GM18907 (cell line): ENCODE measurements at regions not wholly inside any gene's neighbourhood (a gene's known extent, or its start where the extent isn't known, plus 50 kb on each side); places are given as distances from the start of the nearest gene placed in this dataset.

Source experiments
- ATAC-seq: cut with Tn5 transposase; IDR thresholded peaks from one replicate; pipeline ENCODE4 v1.9.1; 2021; ENCODE audit warnings: mild to moderate bottlenecking, moderate library complexity; ENCODE audit not compliant: unreplicated experiment

- no peak for ATAC-seq
Measured at GRCh38 chr16:66152823-66153393, 213.6 kb upstream of the CDH5 start.

DNA sequence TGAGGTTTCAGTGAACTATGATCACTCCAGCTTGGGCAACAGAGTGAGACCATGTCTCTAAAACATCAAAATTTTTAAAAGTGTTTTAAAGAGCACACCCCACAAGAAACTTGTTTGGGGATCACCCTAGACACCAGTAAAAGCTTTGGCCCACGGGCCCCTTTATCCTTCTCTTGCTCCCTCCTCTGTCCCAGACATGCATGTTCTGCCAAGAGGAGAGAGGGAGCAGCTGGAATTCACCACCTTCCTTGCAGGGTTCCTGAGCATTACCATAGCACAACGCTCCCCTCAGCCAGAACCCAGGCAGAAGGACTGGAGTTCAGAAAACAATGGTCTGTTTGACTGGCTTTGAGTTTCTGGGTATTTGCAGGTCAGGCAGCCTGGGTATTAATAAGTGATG, 214.3 kb upstream of the CDH5 start:
- no peak for ATAC-seq

DNA sequence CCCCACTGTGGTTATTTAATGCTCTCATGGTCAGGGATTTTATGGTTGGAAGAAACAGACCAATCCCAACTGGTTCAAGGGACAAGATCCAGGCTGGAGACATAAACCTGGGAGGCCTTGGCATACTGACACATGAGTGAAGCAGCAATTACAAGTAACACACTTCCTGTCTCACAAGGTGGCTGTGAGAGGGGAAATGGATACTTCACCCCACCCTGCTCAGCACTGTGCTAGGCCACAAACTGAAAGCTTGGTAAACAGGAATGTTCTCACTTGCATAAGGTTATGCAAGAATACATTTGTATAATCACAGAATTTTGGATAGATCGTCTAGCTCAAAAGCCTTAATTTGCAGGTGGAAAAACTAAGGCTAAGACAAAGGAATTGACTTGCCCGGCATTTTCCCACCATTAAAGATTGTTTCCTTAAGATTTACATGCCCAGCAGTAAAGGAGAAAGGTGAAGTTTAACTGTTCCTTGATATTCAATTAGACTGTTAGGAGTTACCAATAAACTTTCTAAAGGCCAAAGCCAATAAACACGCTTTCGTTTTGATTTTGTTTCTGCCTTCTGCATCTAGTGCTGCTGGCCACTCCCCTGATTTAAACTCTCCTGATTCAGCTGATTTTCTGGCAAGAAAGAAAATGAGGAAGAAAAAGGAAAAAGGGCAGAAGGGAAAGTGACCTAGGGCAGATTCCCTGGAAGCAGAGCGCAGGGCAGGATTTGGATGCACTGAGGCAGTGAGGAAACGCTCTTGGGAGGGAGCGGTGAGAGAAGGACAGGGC, 215.6 kb upstream of the CDH5 start:
- ATAC-seq, result no peak

GRCh38 chr16:66147291-66147690, 219.2 kb upstream of the CDH5 start:
- no peak for ATAC-seq

DNA sequence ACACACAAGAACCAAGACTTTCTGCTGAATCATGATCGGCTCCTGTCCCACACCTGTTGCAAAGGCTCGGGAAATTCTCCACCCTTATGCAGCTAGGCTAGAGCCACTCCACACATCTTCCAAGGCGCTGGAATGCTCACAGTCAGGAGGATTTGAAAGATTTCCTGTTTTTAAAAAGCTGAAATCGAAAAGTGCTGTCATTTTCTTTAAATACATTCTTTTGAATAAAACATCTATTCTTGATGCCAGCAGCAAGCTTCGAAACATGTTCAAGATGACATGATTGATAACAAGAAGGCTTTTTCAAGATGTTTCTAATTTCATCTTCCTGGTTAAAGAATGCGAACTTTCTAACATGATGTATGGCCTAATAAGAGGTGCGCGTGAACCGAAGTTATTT, 219.7 kb upstream of the CDH5 start:
- ATAC-seq, result no peak

- no peak for ATAC-seq
Measured at GRCh38 chr16:66144641-66145040, 221.8 kb upstream of the CDH5 start.

DNA sequence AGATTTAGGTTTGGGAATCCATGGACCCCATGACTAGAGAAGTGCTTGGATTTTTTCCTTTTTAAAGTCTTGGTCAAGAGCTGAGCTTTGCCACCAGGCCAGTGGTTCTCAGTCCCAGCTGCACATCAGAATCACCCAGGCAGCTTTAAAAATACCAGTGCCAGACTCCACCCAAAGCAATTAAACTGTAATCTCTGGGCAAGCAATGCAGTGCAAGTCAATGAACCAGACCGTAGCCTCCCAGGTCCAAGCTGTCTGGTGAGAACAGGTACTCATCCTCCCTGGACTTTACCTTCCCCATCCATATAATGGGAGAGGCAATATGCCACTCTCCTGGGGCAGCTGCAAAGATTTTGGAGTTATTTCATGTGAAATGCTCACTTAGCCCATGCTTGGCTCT, 223.1 kb upstream of the CDH5 start:
- no peak for ATAC-seq

- no peak for ATAC-seq
Measured at GRCh38 chr16:66141885-66142284, 224.6 kb upstream of the CDH5 start.

DNA sequence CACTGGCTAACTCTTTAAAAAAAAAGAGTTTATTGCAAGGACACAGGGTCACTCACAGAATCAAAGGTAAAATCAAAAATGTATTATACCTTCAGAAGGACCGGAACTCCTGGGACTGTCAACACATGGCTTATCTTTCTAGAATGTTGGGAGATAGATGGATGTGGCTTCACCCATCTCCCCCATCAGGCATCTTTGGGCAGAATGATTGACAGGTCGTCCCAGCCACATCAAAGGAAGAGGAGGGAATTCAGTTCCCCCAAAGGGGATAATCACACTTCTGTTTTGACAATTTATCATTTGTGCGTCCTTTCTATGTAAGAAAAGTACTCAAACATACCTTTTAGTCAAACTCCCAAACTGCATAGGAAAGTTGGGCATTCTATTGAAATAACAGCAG, 228.6 kb upstream of the CDH5 start:
- no peak for ATAC-seq

DNA sequence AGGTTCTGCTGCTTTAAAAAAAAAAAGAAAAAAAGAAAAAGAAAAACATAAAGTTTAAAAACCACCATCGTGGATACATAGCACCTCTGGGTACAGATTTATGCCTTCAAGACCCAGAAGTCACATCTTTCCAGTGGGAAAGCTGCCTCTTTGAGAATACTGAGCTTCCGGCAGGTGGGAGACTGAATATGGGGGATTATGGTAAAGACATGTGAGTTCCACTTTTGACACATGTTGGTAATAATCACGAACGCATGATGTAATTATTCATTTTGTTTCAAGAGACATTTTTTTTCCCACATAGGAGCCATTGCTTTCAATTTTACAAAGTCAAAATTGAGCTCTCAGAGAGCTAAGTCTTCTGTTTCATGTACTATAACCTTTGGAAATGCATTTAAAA, 229.7 kb upstream of the CDH5 start:
- no peak for ATAC-seq

GRCh38 chr16:66135838-66136237, 230.7 kb upstream of the CDH5 start:
- no peak for ATAC-seq

GRCh38 chr16:66135421-66135831, 231.1 kb upstream of the CDH5 start:
- ATAC-seq, result no peak

DNA sequence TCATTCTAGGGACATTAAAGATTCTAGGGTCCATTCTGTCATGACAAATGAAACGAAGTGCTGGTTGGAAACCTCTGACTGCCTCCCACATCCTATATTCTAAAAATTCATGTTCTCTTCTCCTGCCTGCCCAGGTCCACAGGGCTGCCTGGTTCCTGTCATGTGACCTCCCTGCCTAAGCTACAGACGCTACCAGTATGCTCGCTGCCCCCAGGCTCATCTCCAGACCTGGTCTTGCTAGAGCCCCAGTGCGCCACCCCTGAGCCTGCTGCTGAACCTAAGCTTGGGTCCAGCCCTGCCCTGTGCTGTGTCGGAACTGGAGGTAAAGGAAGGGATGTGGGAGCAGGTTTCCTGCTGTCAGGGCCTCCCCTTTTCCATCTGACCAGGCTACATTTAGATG, 231.6 kb upstream of the CDH5 start:
- no peak for ATAC-seq

- ATAC-seq, result no peak
Measured at GRCh38 chr16:66133643-66134338, 232.7 kb upstream of the CDH5 start.

- no peak for ATAC-seq
Measured at GRCh38 chr16:66131895-66132294, 234.6 kb upstream of the CDH5 start.

- ATAC-seq, result no peak
Measured at GRCh38 chr16:66131156-66131807, 235.2 kb upstream of the CDH5 start.

DNA sequence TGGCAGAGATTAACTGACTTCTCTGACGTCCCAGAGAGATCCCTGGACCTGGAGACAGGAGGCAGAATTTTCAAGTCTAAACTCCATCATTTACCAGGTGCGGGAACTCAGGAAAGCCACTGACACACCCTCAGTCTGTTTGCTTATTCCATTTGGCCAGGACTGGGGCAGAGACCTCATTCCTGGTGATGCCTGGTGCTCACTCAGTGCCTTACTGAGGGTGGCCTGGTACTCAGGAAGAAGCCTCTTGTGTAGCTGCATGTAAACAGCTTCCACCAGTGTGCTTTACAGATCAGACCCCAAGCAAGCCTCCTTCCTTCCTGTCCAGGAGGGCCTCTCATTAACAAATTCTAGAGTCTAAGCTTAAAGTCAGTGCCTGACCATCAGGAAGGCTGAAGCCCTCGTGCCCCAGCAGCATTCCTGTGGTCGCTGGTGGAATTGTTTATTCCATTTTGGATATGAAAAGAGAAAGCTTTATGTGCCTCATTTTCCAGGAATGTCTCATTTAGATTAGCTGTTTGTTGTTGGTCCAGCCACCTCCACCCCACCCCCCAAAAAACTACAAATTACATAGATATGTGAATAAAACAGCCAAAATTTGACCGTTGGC, 236.1 kb upstream of the CDH5 start:
- ATAC-seq, result no peak

DNA sequence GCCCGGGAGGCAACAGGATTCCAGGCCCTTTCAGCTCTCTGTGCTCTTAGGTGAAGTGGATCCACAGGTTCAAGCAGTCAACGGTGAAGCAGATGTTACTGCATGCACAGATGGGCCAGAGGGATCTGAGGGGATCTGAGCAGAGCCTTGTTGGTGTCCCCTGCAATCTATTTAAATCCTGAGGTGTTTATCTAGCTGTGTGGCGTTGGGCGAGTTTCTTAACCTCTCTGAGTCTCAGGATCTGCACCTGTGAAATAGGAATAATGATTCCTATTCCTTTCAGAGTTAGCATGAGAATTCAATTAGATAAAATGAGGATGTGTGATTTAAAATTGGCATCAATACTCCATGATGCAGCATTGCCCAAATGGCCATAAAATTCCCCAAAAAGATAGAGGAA, 237.3 kb upstream of the CDH5 start:
- ATAC-seq, result no peak

DNA sequence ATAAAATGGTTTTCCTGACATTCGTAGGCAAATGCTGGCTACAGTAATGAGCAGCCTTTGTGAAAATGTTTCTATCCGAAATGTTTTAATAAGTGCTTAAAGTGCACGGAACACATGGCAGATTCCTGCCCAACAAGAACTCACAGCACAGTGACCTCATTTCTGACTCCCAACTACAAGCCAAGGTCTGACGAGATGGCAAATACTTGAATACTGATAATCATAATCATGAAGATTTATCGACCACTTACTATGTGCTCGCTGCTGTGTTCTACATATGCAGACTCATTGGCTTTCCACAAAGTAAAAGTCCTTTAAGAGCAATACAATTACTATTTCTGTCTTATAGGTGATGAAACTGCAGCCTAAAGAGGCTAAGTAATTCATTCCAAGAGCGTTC, 238.1 kb upstream of the CDH5 start:
- no peak for ATAC-seq

DNA sequence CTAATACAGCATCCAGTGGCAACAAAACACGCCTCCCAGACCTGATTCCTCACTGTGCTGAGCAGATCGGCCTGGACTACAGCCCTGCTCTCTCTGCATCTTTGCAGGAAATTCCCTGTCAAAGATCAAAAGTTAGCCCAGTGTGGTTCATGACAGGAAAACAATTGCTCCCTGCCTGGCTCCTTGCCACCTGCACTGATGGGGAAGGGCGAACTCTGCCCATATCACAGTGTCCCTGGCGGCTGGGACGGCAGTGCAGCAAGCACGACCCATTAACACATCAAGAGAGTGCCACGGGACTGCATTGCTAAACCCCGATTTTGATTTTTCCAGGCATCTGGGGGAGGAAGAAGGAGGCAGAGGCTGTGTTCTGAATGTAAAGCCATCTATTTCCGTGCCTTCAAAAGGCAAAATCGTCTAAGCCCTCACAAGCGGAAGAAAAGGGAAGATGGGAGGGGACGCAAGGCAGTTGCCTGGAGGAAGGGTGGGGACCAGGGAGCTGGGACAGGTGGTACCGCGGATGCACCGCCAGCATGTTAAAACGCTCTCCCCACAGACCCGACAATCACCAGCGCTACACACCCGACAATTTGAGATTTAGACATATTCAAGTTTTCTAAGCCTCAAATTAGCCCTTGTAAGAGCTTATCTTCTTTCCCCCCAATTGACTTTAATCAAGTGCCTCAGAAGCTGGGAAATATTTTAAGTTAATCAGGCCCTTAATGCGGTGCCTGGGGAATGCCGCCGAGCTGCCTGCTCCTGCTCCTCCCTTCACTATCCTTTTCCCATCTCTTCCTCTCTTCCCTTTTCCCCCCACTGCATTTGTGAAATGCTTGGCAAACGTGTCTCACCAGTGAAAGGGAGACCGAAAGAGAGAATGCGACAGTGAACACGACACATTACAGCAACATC, 238.8 kb upstream of the CDH5 start:
- ATAC-seq, result no peak
